Activated CD8-positive, alpha-beta T cell treated with anti-CD3 and anti-CD28 coated beads for 36 hours (primary cell): ENCODE measurements at regions not wholly inside any gene's neighbourhood (a gene's known extent, or its start where the extent isn't known, plus 50 kb on each side); places are given as distances from the start of the nearest gene placed in this dataset.

Experiments used
- ATAC-seq: fragments of 200-7000 bp; cut with Tn5 transposase; one replicate; pipeline ENCODE4 v1.10.0; 2021; ENCODE audit warnings: mild to moderate bottlenecking, moderate library complexity
- CTCF ChIA-PET: fragments of 350-600 bp; sonication (Branson Sonifier 250); formaldehyde crosslinking; loops from one replicate; lab custom pipeline; 2021; ENCODE audit warnings: antibody characterized with exemption; lab: Charles Lee
- POLR2A ChIA-PET: fragments of 350-600 bp; sonication (Branson Sonifier 250); formaldehyde crosslinking; loops from one replicate; lab custom pipeline; 2021; ENCODE audit warnings: antibody characterized with exemption; lab: Charles Lee
- DNase-seq: peaks from one replicate; pipeline ENCODE4 v3.0.0-alpha.2; 2020
- H3K27ac Mint-ChIP-seq: one replicate; pipeline ENCODE4 v1.8.0; 2021; ENCODE audit warnings: mild to moderate bottlenecking, mixed read lengths
- H3K27me3 Mint-ChIP-seq: one replicate; pipeline ENCODE4 v1.8.0; 2021; ENCODE audit warnings: mixed read lengths
- H3K36me3 Mint-ChIP-seq: one replicate; pipeline ENCODE4 v1.8.0; 2021; ENCODE audit warnings: low read depth, mixed read lengths
- H3K4me1 Mint-ChIP-seq: one replicate; pipeline ENCODE4 v1.8.0; 2021; ENCODE audit warnings: low read depth, mixed read lengths
- H3K4me3 Mint-ChIP-seq: one replicate; pipeline ENCODE4 v1.8.0; 2021; ENCODE audit warnings: mild to moderate bottlenecking, moderate library complexity, mixed read lengths
- H3K9me3 Mint-ChIP-seq: one replicate; pipeline ENCODE4 v1.8.0; 2021; ENCODE audit warnings: mixed read lengths
- CTCF ChIP-seq: fragments of 200-600 bp; IDR thresholded peaks from one replicate; pipeline ENCODE4 v1.8.0; 2022; ENCODE audit warnings: antibody characterized with exemption, mild to moderate bottlenecking
- intact Hi-C: fragments of 100-400 bp; cut with micrococcal nuclease; formaldehyde crosslinking; loops from one replicate; pipeline ENCODE4 v1.10.0; 2022

GRCh38 chr5:145484158-145484557 is 351.0 kb downstream of the PRELID2 start:
- DNase-seq (no peak), ATAC-seq (no peak)
- ChIA-PET POLR2A (no interaction called here), CTCF (no interaction called here)
- H3K27ac Mint-ChIP-seq: no peak overlapping the region
- intact Hi-C loops: no loop called here
- no peak for TF ChIP-seq CTCF
- H3K27me3 Mint-ChIP-seq: no peaks in the 10 kb centered on the region
- no peaks in the 10 kb centered on the region for H3K9me3 Mint-ChIP-seq
- no peak overlapping the region for H3K4me3 Mint-ChIP-seq
- H3K36me3 Mint-ChIP-seq: no peaks in the 10 kb centered on the region
- H3K4me1 Mint-ChIP-seq: no peaks in the 10 kb centered on the region

GRCh38 chr5:145483212-145483611 is 351.9 kb downstream of the PRELID2 start:
- Mint-ChIP-seq H3K4me3 (no peak overlapping the region), H3K36me3 (no peaks in the 10 kb centered on the region), H3K9me3 (no peaks in the 10 kb centered on the region), H3K27me3 (no peaks in the 10 kb centered on the region), H3K4me1 (no peaks in the 10 kb centered on the region), H3K27ac (no peak overlapping the region)
- intact Hi-C loops: no loop called here
- POLR2A ChIA-PET: no interaction called here
- no peak for ATAC-seq
- TF ChIP-seq CTCF: no peak
- CTCF ChIA-PET: no interaction called here
- DNase-seq: no peak

GRCh38 chr5:145479857-145480256 is 355.3 kb downstream of the PRELID2 start:
- intact Hi-C loops: no loop called here
- no peaks in the 10 kb centered on the region for H3K9me3 Mint-ChIP-seq
- ATAC-seq (no peak), DNase-seq (no peak)
- H3K4me3 Mint-ChIP-seq: no peak overlapping the region
- POLR2A ChIA-PET: no interaction called here
- TF ChIP-seq CTCF: no peak
- H3K27ac Mint-ChIP-seq: no peak overlapping the region
- no peaks in the 10 kb centered on the region for H3K27me3 Mint-ChIP-seq
- H3K4me1 Mint-ChIP-seq: no peaks in the 10 kb centered on the region
- H3K36me3 Mint-ChIP-seq: no peaks in the 10 kb centered on the region
- CTCF ChIA-PET: no interaction called here

GRCh38 chr5:145479271-145479670 is 355.9 kb downstream of the PRELID2 start:
- no peaks in the 10 kb centered on the region for H3K27me3 Mint-ChIP-seq
- intact Hi-C loops: no loop called here
- no peaks in the 10 kb centered on the region for H3K9me3 Mint-ChIP-seq
- H3K4me1 Mint-ChIP-seq: no peaks in the 10 kb centered on the region
- DNase-seq: no peak
- no peak overlapping the region for H3K4me3 Mint-ChIP-seq
- no peak for ATAC-seq
- TF ChIP-seq CTCF: no peak
- no peak overlapping the region for H3K27ac Mint-ChIP-seq
- POLR2A ChIA-PET: no interaction called here
- no peaks in the 10 kb centered on the region for H3K36me3 Mint-ChIP-seq
- CTCF ChIA-PET: no interaction called here

- H3K9me3 Mint-ChIP-seq: no peaks in the 10 kb centered on the region
- intact Hi-C loops: no loop called here
- H3K4me1 Mint-ChIP-seq: no peaks in the 10 kb centered on the region
- ATAC-seq (no peak), DNase-seq (no peak)
- no peak overlapping the region for H3K27ac Mint-ChIP-seq
- ChIA-PET POLR2A (no interaction called here), CTCF (no interaction called here)
- no peak overlapping the region for H3K4me3 Mint-ChIP-seq
- TF ChIP-seq CTCF: no peak
- no peaks in the 10 kb centered on the region for H3K27me3 Mint-ChIP-seq
- H3K36me3 Mint-ChIP-seq: no peaks in the 10 kb centered on the region
These were observed 356.5 kb downstream of the PRELID2 start for GRCh38 chr5:145478651-145479050.
